H4 (cell line): ENCODE measurements at regions not wholly inside any gene's neighbourhood (a gene's known extent, or its start where the extent isn't known, plus 50 kb on each side); places are given as distances from the start of the nearest gene placed in this dataset.

Experiments used
- DNase-seq: peaks from one replicate; pipeline ENCODE4 v3.0.0-alpha.2; 2015; ENCODE audit warnings: low spot score

DNA sequence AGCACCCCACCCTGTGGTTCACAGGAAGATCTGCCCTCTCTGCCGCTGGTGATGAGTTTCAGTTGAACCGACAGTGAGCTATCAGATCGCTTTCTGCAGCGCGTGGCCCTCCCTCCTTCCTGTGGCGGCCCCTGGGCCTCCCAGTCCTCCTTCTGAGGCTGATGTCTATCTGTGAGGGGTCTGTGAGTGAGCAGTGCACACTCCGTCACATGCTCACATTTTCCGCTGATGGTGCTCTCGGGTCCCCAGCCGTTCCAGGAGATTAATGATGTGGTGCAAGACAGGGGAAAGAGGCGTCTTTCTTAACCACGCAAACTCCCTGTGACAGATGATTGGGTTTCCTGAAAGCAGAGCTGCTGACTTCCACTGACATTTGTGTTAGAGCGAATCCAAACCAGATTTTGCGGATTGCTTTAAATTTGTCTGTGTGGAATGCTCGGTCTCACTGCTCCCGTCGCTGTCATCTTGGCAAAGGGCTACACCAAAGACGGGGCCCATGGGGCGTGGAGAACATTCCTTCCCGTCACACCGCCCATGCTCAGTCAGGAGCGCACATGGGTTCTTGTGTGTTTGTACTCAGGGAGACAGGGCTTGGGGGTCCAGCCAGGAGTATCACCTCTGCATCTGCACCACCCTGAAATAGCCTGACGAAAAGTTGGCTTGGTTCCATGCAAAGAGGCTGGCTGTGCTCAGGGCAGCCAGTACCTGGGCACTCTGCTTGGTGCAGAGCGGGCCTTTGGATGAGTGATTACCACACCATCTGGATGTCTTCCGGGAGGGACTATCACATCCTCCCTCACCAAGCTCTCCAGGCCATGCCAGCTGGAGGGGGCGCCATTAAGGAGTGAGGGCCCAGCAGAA is 154.7 kb upstream of the HS6ST1 start:
- no peak for DNase-seq

DNA sequence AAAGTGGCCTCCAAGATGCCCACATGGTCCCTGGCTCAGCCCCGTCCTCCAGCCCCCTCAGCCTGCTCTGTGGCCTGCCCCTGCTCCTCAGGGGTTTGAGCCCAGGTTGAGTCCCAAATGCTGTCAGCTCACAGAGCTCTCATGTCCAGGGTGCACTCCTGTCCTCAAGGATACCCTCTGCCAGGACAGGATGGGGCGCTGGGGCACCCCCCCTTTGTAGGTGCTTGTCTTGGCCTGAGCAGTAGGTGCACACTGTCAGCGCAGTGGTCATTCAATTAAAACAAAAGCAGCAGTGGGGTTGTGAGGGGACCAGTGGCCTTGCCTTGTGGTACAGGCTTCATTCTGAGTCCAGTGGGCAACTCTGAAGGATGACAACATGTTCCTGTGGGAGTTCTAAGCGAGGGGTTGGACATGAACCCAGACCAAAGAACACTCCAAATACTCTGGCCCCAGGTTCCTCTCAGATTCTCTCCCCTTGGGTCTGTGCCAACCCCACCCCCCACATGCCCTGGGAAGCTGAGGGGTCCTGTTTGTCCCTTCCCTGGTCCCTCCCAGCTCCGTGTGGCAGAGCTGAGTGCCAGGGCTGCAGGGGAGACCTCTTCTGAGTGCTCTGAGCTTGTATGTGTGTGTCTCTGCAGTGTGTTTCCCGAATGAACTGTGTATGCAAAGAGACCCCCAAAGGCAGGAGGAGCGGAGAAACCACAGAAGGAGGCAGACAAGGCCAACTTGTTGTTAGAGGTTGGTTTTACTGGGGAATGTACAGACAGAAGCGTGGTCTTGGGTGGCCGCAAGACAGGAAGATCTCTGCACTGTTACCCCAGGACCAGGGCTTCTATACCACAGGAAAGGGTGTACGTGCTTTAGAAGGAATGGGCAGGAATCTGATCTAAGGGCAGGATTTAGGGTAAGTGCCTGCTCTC is 155.6 kb upstream of the HS6ST1 start:
- no peak for DNase-seq

DNA sequence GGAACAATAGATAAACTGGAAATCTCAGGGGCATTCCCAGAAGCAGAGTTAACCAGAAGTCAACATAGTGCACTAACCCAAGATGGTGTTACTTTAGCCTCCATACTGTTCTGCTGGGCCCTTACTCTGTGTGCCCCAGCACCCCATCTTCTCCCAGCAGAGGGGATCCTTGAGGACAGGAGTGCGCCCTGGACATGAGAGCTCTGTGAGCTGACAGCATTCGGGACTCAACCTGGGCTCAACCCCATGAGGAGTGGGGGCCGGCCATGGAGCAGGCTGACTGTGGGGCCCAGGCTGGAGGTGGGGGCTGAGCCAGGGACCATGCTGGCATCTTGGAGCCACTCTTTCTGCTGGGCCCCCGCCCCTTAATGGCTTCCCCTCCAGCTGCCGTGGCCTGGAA is 156.3 kb upstream of the HS6ST1 start:
- no peak for DNase-seq

DNA sequence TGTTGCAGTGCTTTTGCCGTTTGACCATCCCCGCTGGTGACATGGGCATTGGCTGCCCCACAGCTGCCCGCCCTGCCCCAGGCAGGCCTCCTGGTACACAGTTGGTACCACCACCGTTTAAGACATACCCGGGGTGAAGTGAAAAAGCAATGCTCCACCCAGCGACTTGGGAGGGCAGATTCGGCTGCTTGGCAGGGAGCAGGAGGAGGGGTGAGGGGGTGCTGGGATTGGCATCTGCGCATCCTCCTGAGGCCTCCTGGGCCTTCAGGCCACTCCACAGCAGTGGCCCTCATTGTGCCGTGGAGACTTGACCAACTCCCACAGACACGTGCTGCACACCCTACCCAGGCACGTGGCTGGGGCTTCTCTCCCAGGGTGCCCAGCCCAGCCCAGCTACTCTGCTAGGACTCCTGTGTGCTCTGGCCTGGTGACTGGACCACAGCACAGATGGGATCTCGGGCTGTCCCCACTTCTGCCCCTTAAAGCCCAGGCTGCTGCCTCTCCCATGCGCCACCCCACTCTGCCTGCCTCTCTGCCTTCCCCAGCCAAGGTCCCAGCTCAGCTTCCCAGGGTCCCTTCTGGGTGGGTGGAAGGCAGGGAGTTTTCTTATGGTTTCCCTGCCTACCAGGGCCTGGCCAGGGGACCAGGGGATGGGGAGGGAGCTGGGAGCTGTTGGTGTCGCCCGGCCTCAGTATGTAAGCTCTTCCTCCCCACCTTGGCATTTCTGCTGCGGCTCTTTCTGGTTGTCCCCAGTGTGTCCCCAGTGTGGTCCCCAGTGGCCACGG is 157.0 kb upstream of the HS6ST1 start:
- DNase-seq, result no peak

DNA sequence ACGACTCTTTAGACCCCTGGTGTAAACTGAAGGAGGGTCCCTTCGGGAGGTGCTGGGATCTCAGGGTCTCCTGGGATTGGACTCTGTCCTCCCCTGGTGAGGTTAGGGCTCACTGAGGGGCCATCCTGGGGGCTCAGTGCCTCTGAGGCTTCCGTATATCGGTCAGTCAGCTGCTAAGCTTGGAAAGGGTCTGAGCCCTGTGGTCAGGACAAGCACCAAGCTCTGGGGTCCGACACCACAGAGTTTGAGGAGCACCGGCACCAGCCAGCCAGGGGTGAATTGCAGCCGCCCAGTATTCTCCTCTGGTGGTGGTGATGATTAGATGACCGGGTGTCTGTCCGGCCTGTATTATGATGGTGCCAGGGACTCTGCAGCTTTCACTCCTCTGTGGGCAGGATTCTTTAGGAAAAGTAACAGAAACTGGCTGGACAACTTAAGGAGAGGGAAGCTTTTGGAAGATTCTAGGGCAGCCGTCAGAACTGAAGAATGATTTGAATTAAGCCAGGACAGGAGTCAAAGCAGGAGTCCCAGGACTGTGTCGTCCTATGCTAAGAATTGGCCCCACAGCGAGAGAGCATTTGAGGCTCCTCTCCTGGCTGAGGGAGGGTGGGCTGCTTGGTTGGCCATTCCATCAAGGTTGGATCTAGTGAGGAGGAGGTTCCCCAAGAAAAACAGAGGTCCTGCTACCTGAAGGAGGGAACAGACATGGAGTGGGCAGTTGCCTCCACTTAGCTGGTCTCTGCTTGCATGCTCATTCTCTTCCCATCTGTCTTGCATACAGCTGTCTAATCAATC is 158.6 kb upstream of the HS6ST1 start:
- no peak for DNase-seq

DNA sequence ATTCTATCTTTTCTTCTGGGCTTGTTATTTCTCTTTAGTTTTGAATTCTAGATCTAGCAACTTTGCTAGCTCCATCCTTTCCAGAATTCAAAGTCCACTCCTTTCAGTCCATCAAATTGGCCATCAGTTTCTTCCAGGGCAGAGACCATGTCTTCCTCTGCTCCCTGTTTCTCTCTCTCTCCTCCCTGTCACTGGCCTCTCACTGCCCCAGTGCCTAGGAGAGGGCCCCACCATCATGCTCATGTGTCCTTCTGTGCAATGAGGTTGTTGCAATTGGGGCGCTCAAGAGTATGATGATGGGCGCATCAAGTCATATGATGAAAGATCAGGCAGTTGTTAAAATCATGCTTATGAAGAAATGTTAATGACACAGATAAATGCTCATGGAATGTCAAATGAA is 159.2 kb upstream of the HS6ST1 start:
- DNase-seq, result no peak

DNA sequence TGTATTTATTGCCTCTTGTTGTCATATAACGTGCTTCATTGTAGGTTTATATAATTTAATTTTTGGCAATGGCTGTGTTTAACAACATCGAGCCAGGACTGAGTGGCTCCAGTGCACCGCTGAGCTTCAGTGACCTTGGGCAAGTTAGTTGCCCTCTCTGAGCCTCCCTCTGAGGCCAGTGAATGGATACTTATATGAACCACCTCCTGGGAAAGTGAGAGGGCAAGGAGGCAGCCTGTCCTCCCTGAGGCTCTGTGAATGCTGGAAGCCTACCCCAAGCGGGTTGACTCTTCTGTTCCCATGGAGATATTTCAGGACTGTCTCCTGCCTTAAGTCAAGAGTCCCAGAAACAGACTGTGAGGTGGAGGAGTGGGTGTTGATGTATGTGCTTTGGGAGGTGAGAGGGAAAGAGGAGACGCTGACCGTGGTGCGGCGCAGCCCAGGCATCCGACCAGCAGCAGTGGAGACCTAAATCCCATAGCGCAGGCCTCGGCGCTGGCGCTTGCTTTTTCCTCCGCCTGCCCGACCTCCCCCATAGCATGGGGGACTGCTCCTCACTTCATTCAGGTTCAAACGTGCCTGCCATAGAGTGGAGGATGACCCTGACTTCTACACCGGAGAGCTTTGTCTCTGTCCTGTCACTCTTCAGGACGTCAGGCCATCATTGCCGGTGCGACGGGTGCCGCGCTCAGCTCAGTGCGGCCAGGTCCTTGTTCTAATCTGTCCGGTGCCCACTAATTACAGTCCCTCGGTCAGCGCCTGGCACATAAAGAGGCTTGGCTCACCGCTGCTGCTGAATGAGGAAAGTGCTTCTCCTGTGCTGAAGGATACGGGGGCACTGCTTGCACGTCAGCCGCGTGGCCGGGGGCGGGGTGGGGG is 167.3 kb upstream of the HS6ST1 start:
- no peak for DNase-seq

DNA sequence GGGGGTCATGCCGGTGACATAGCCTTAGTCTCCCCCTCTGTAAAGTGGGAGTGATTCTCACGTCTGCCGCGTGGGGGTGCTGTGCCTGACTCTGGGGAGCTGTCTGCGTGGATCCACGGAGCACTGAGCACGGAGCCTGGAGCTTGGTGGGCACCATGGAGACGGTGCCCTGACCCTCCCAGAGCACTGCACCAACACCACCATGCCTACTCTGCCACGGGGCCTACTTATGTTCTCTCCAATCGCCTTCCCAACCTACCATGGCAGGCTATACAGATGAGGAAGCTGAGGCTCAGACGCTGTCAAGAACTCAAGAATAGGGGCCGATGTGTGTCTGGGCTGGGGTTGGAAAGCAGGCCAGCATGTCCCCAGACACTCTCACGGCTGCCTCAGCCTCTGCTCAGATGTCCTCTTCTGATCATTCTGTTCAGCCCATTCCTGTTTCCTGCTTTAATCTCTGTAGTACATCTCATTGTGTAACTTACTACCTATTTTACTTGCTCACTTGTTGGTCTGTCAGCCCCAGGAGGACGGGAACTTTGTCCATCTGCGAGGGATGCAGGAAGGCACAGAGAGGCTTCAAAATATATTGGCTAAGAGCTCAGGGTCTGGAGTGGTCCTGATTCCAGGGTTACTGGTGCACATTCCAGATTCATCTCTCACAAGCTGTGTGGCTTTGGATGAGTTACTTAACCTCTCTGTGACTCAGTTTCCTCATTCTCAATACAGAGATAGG is 168.1 kb upstream of the HS6ST1 start:
- no peak for DNase-seq

DNA sequence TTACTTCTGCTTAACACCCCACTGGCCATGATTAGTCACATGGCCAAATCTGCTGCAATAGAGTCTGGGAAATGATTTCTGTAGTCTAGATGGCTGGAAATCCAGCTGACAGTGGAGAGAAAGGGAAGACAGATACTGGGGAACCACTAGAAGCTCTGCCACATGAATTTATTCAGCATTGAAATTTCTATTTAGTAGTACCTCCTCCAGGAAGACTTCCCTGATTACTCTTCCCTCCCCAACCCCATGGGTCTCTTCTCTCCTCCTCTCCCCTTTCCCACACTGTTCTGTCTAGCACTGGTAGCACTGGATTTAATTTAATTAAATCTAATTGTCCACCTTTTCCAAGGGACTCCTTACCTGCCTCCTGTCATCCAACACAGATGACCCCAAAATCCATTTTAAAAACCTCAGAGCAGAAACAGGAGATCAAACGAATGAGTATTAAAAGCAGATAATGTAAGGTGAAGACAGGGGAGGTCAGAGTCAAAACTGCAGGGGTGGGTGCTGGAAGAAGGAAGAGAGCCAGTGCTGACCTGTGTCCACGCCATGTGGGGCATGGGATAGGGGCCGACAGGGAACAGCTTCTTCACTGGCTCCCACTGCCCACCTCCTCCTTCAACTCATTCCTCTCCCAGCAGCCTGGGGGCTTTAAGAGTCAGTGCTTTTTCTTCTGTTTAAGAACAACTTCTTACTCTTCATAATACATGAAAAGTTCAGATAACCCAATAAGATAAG is 169.2 kb upstream of the HS6ST1 start:
- no peak for DNase-seq

DNA sequence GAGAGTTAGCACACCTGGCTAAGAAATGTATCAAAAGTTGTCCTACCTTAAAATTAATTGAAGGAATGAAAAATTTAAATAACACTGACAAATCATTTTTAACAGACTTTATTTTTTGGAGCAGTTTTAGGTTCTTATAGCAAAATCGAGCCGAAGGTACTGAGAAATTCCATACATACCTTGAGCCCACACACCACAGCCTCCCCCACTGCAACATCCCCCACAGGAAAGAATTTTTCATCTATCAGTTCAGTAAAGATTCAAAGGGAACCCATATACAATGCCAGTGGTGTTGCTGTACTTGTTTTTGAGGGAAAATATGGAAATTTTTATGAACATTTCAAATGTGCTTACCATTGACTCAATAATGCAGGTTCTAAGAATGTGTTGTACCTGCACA is 169.8 kb upstream of the HS6ST1 start:
- DNase-seq, result no peak

DNA sequence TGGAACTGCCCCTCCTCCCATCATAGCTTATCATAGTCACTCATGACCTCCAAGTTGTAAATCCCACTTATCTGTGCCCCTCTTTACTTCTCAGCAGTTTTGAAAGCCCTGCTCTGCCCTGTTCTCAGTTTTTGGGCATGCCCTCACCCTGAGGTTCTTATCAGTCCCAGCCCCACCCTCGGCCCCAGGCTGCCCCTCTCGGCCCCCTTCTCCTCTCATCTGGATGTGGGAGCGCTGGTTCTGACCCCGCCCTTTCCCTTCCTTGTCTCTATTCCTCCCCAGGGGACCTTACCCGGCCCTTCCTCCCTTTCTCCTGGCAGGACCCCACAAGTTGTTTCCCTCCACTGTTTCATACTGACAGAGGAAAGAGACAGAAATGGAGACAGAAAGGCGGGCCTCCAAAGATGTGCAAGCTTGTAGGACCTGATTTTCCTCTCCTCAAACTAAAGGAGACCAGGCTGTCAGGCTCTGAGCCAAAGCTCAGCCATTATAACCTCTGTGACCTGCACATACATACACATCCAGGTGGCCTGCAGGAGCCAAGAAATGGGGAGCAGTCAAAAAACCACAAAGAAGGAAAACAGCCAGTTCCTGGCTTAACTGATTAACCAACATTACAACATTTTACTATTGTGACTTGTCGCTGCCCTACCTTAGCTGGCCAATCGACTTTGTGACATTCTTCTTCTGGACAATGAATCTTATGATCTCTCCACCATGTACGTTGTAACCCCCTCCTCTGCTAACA is 171.0 kb upstream of the HS6ST1 start:
- DNase-seq, result no peak

DNA sequence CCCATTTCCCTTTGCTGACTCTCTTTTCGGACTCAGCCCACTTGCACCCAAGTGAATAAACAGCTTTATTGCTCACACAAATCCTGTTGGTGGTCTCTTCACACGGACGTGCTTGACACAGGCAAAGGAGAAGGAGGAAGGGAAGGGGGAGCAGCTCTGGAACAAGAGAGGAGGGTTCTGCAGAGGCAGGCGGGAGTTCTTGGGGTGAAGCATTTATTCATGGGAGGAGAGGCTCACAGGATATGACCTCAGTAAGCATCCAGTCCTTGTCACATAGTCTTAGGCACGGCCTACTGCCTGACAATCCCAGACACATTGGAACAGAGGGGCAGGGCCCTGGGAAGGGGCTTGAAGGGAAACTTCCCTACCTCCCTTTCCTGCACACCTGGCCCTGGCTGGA is 171.7 kb upstream of the HS6ST1 start:
- DNase-seq, result no peak

DNA sequence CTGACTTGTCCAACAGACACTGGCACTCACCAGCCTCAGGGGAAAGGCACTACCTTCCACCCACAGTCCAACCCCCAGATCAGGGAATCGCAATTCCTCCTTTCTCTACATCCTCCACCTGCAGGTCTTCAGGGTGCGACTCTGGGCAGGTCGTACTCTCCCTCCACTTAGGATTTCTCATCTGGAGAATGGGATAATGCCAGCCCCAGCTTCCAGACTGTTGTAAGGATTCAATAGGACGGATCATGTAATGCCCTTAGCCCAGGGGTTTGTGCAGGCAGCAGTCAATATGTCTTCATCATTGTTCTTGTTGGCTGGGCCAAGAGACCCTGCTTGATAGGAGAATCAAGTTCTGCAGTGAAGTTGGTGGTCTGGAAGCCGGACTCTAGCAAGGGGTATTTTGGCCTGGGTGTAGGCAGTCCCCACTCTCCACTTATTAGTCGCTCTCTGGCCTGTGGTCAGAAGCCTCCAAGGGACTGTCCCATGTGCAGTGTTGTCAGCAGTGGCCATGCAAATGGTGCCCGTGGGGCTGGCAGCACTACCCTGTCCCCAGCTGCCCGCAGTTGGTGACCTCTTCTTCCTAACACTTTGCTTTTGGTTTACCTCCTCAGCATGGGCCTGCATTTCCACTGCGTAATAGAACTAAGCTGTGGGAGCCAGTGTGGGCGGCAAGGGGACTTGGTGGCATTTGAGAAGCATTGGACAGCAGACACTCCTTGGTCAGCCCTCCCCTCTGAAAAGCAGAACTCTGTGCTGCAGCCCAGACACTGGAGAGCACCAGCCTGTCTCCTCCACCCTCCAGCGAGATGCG is 172.4 kb upstream of the HS6ST1 start:
- no peak for DNase-seq

DNA sequence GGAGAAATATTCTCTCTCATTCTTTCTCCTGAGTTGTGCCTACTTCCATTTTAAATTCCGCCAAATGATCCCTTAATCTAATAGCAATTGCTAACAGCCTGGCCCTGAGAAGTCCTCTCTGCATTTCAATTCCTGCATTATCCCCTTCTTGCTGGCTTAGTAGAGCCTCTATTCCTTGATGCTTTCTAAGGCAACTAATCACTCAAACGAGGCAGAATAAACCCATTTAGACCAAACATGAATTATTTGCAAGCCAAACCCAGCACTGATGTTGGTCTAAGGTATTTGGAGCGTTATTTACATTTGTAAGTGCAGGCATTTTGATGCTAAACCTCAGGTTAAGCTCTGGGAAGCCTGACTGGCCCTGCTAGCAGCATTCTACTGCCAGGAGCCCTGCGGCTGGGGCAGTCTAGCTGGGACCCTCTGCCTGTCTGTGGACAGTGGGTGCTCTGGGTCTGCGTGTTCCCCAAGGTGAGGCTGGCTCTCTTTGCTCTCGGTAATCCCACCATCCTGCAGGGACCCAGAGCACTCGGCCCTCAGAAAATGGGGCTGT is 173.1 kb upstream of the HS6ST1 start:
- no peak for DNase-seq

DNA sequence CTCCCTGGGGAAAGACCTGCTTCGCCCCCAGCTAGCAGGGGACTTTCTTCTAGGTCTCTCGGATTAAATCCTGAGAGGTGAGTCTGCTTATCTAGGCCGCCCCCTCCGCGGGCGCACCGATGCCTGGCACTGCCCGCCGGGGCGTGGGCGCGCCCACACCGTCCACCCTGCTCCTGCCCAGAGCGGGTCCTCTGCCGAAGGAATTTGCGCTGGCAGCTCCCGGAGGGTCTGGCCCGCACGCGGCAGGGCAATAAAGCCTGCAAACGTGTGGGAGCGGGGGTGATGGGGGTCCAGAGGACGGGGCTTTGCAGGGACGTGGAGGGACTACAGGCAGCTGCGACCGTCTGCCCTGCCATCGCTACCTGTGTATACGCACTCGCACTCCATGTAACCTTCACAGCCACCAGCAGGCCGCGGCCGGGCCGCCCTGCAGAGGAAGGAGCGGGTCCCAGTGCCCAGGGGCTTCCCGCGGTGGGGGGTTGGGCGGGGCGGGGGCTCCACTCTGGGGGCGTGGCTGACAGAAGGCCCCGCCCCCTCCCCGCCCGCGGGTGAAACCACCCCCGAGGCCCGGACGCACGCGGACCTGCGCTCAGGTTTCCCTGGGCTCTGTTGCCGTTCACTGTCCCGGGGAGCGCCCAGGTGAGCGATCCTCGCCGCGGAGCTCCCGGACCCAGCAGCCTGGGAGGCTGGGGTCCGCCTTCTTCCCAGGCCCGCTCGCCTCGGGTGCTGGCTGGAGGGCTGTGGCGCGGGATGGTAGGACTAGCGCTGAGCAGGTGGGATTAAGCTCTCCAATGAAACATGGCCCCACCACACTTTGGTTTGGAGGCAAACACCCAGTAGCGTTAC is 174.5 kb upstream of the HS6ST1 start:
- no peak for DNase-seq

DNA sequence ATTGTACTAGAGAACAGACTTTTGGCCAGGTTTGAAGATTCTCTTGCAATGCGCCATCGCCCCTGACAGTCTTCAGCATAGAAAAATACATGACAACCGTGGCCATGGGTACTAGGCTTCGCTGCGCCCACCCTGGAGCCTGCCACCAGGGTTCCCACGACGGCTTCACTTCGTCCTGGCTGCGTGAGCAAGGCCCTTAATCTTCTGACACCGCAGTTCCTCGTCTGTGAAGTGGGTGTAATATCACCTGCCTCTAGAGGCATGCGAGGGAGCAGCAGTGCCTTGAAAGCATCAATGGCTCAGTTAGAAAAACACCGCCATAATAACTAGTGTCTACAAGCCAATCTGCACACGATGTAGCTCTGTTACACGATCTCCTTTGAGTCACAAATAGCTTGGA is 175.2 kb upstream of the HS6ST1 start:
- DNase-seq, result no peak
